ENCODE measurements at regions not wholly inside any gene's neighbourhood (a gene's known extent, or its start where the extent isn't known, plus 50 kb on each side); places are given as distances from the start of the nearest gene placed in this dataset.
"Not testable (repeated sequence)": the region's sequence is repeated elsewhere in the genome, so short reads cannot be mapped to it uniquely, and the experiment has no call there.

DNA sequence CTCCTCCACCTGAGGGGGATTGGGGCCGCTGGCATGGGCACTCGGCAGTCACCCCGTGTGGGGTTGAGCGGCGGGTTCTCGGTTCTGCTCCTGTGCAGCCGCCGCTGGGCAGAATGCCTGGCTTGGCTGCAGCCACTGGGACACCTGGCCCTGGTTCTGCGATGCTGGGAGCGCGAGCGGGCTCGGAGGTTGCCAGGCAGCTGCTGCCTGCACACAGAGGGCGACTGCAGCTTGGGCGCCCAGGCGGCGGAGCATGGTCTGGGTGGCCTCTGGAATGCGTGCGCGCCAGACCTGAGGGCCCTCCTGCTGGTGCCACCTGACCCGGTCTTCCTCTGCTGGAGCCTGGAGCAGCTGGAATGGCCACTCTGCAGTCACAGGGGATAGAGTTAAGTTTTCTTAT, 85.1 kb upstream of the CCDC180 start (continued):
- peak; percentile 68; the same call in 1 of the 2 replicates for TF ChIP-seq ESRRA (CRISPR knock-in tag; IDR thresholded peaks at IDR 0.05; ENCODE audit: borderline replicate concordance)
- 0 out of 2 replicates have a peak, but pooled peaks have one; percentile 22 for TF ChIP-seq E2F1 (CRISPR knock-in tag; IDR thresholded peaks at IDR 0.05)
- TF ChIP-seq FOXP1 (CRISPR knock-in tag; IDR thresholded peaks at IDR 0.05; ENCODE audit: borderline replicate concordance), result peak; percentile 91; the same call in 1 of the 2 replicates
- peak; percentile 73; the same call in 1 of the 2 replicates for TF ChIP-seq ZNF416 (CRISPR knock-in tag; IDR thresholded peaks at IDR 0.05)
- TF ChIP-seq ZNF232 (CRISPR knock-in tag; IDR thresholded peaks at IDR 0.05), result peak; percentile 43; the same call in 1 of the 2 replicates
- TF ChIP-seq NFATC4 (CRISPR knock-in tag; IDR thresholded peaks at IDR 0.05), result 0 out of 2 replicates have a peak, but pooled peaks have one; percentile 18
- TF ChIP-seq, protein P1, sequence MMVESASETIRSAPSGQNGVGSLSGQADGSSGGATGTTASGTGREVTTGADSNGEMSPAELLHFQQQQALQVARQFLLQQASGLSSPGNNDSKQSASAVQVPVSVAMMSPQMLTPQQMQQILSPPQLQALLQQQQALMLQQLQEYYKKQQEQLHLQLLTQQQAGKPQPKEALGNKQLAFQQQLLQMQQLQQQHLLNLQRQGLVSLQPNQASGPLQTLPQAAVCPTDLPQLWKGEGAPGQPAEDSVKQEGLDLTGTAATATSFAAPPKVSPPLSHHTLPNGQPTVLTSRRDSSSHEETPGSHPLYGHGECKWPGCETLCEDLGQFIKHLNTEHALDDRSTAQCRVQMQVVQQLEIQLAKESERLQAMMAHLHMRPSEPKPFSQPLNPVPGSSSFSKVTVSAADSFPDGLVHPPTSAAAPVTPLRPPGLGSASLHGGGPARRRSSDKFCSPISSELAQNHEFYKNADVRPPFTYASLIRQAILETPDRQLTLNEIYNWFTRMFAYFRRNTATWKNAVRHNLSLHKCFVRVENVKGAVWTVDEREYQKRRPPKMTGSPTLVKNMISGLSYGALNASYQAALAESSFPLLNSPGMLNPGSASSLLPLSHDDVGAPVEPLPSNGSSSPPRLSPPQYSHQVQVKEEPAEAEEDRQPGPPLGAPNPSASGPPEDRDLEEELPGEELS (CRISPR knock-in tag; IDR thresholded peaks at IDR 0.05), result peak; percentile 46; the same call in 1 of the 2 replicates

- H3K4me1 Mint-ChIP-seq, result peaks cover 48% of the 10 kb centered on the region
- ChIA-PET POLR2A (interaction anchor here (0.6 to 3.3 kb wide), 3 partner anchors 16 to 183 kb away, joined by 3 to 56 read pairs (median 5); partner anchors contain the start of gene CTSV), CTCF (interaction anchor here (0.7 to 1.4 kb wide), 3 partner anchors 16 to 376 kb away, joined by 3 to 6 read pairs (median 4); partner anchors contain the start of gene TMOD1)
- peak overlapping the region; percentile 99 for H3K27ac Mint-ChIP-seq
- DNase-seq (ENCODE audit: low spot score) (peak; percentile 55), ATAC-seq (peak; percentile 76)
- not testable (repeated sequence) for H3K27me3 Mint-ChIP-seq (ENCODE audit: low read depth); H3K9me3 Mint-ChIP-seq
- H3K36me3 Mint-ChIP-seq, result peaks cover 40% of the 10 kb centered on the region
- H3K4me3 Mint-ChIP-seq, result peak overlapping the region; percentile 86
- TF ChIP-seq NFATC4 (CRISPR knock-in tag; IDR thresholded peaks at IDR 0.05), result 0 out of 2 replicates have a peak, but pooled peaks have one; percentile 27
- TF ChIP-seq FOXK1 (CRISPR knock-in tag; IDR thresholded peaks at IDR 0.05), result 0 out of 2 replicates have a peak, but pooled peaks have one; percentile 33
- 0 out of 2 replicates have a peak, but pooled peaks have one; percentile 17 for TF ChIP-seq STAT6 (CRISPR knock-in tag; conservative IDR thresholded peaks at IDR 0.05; ENCODE audit: low read depth)
- TF ChIP-seq SMAD4 (CRISPR knock-in tag; IDR thresholded peaks at IDR 0.05), result 0 out of 2 replicates have a peak, but pooled peaks have one; percentile 50
- TF ChIP-seq ZNF416 (CRISPR knock-in tag; IDR thresholded peaks at IDR 0.05), result 0 out of 2 replicates have a peak, but pooled peaks have one; percentile 9
- TF ChIP-seq NFYB (CRISPR knock-in tag; conservative IDR thresholded peaks at IDR 0.05; ENCODE audit: low read depth), result peak; percentile 6; the same call in 1 of the 2 replicates
- TF ChIP-seq FOXP1 (CRISPR knock-in tag; IDR thresholded peaks at IDR 0.05; ENCODE audit: borderline replicate concordance), result peak; percentile 29
- peak; percentile 73; the same call in 1 of the 2 replicates for TF ChIP-seq JUN (CRISPR knock-in tag; IDR thresholded peaks at IDR 0.05)
- TF ChIP-seq EMX1 (CRISPR knock-in tag; IDR thresholded peaks at IDR 0.05), result peak; percentile 70; the same call in 1 of the 2 replicates
- TF ChIP-seq AFF4 (CRISPR knock-in tag; IDR thresholded peaks at IDR 0.05; ENCODE audit: borderline replicate concordance), result peak; percentile 53; the same call in 1 of the 2 replicates
- TF ChIP-seq CREB1 (CRISPR knock-in tag; IDR thresholded peaks at IDR 0.05), result 0 out of 2 replicates have a peak, but pooled peaks have one; percentile 14
- TF ChIP-seq PRRX2 (CRISPR knock-in tag; IDR thresholded peaks at IDR 0.05), result 0 out of 2 replicates have a peak, but pooled peaks have one; percentile 72
- peak; percentile 29; the same call in 1 of the 2 replicates for TF ChIP-seq ARID4B (CRISPR knock-in tag; IDR thresholded peaks at IDR 0.05; ENCODE audit: borderline replicate concordance)
- TF ChIP-seq KAT7 (CRISPR knock-in tag; IDR thresholded peaks at IDR 0.05; ENCODE audit: borderline replicate concordance), result peak; percentile 77
Measured at GRCh38 chr9:97221478-97222355, 85.7 kb upstream of the CCDC180 start.

Data from WTC11 (cell line).